ENCODE measurements at regions not wholly inside any gene's neighbourhood (a gene's known extent, or its start where the extent isn't known, plus 50 kb on each side); places are given as distances from the start of the nearest gene placed in this dataset.

DNA sequence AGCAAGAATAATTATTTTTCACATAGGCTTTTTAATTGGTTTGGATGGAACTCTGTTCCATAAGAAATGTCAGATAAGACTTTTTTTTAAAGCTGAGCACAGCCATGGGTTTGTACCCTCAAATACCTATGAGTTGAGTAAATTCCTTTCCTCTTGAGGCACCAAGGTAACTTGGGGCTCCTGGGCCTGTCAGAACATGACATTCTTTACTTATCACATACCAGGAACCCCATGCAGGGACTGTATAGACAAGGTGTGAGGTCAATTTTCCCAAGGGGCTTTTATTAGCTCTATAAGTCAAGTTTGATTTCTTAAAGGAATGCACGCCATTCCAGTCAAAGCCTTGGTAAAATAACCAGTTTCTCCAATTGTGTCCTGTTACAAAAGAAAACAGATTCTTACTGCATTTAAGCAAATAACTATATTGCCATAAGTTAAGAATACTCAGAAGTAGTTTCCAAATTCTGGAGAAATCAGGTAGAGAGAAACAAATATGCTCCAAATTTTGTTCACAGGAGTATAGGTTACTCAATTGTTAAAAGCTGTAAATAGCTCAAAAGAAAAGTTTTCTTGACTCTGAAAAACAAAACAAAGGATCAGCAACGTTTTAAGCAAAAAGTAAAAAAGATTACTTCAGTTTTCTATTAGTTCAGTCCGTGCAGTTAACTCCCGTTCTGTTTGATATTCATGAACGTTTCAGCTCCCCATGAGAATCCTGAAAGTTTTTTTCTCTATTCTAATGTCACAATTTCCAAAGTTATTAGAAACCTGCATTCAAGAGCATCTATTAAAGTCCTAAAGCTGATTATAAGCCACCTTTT is 167.5 kb upstream of the NAMPT start (continued):
- no peak for TF ChIP-seq CBX2 (IDR thresholded peaks at IDR 0.05; ENCODE audit: low read depth, low read length)
- TF ChIP-seq CBX2 (CRISPR knock-in tag; IDR thresholded peaks at IDR 0.05; ENCODE audit: low read depth): no peak
- no peak for TF ChIP-seq MXD4 (CRISPR knock-in tag; IDR thresholded peaks at IDR 0.05)
- TF ChIP-seq, protein P1, sequence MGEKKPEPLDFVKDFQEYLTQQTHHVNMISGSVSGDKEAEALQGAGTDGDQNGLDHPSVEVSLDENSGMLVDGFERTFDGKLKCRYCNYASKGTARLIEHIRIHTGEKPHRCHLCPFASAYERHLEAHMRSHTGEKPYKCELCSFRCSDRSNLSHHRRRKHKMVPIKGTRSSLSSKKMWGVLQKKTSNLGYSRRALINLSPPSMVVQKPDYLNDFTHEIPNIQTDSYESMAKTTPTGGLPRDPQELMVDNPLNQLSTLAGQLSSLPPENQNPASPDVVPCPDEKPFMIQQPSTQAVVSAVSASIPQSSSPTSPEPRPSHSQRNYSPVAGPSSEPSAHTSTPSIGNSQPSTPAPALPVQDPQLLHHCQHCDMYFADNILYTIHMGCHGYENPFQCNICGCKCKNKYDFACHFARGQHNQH (CRISPR knock-in tag; IDR thresholded peaks at IDR 0.05): no peak
- TF ChIP-seq ZFP1 (CRISPR knock-in tag; IDR thresholded peaks at IDR 0.05): no peak
- TF ChIP-seq ARID2 (CRISPR knock-in tag; IDR thresholded peaks at IDR 0.05; ENCODE audit: borderline replicate concordance): no peak
- no peak for TF ChIP-seq ZSCAN20 (CRISPR knock-in tag; IDR thresholded peaks at IDR 0.05; ENCODE audit: borderline replicate concordance)
- no peak for TF ChIP-seq BRD4 (CRISPR knock-in tag; IDR thresholded peaks at IDR 0.05)

DNA sequence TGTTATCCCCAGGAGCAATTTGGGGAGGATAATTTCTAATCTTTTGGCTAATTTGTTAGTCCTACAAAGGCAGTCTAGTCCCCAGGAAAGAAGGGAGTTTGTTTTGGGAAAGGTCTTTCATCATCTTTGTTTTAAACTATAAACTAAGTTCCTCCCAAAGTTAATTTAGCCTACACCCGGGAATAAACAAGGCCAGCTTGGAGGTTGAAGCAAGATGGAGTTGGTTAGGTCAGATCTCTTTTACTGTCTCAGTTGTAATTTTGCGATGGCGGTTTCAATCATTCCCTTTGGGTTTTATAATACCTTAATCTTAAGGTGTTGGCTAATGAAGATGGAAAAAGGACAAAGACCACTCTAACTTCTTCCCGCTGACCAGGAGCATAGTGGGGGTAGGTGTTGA is 166.4 kb upstream of the NAMPT start:
- no peaks in the 10 kb centered on the region for H3K4me1 ChIP-seq (ENCODE audit: insufficient read depth, low read length)
- H3K4me2 ChIP-seq (ENCODE audit: low read depth, low read length): no peak overlapping the region
- no peaks in the 10 kb centered on the region for H4K20me1 ChIP-seq (ENCODE audit: insufficient read depth, low read length)
- ATAC-seq (no peak), DNase-seq (ENCODE audit: low spot score) (no peak), FAIRE-seq (no peak)
- H3K9ac ChIP-seq (ENCODE audit: insufficient read depth, low read depth, low read length): no peak overlapping the region
- H3K4me3 ChIP-seq (replicated peaks in 1 of 3; ENCODE audit: insufficient read depth in 1 of 3, low read depth in 2 of 3, low read length in 3 of 3): no peak overlapping the region
- intact Hi-C loops (cut with micrococcal nuclease; ENCODE audit: unreplicated experiment) (no loop called here), in situ Hi-C loops (cut with HindIII; ENCODE audit: extremely low pct_ligation_motif_present, low pct_unique_long_range_greater_than_20kb) (no loop called here)
- CTCF ChIA-PET (ENCODE audit: low intra/inter-chr PET ratio, low total read pairs): no interaction called here
- 21% methylated on average over 4 of the region's 4 CpGs for WGBS (ENCODE audit: low lambda C conversion rate)
- no peaks in the 10 kb centered on the region for H3K79me2 ChIP-seq (ENCODE audit: insufficient read depth, low read length)
- no peaks in the 10 kb centered on the region for H3K27me3 ChIP-seq (ENCODE audit: control insufficient read depth in 1 of 2, insufficient read depth in 2 of 2, low read length in 2 of 2)
- no peak overlapping the region for H2AFZ ChIP-seq (ENCODE audit: low read length)
- H3K27ac ChIP-seq (ENCODE audit: extremely low read length, insufficient read depth, low read length): no peak overlapping the region
- H3K36me3 ChIP-seq (replicated peaks in 1 of 2; ENCODE audit: control insufficient read depth in 1 of 2, insufficient read depth in 2 of 2, low read length in 2 of 2): no peaks in the 10 kb centered on the region
- no TSS peak for BruUV-seq (replicated peaks)
- peaks cover 10% of the 10 kb centered on the region for H3K9me3 ChIP-seq (ENCODE audit: low read length)
- POLR2A ChIA-PET: no interaction called here
- TF ChIP-seq ZBTB3 (CRISPR knock-in tag; IDR thresholded peaks at IDR 0.05; ENCODE audit: borderline replicate concordance, low read depth) (no peak), ELF4 (CRISPR knock-in tag; IDR thresholded peaks at IDR 0.05; ENCODE audit: borderline replicate concordance) (no peak), ZNF12 (CRISPR knock-in tag; IDR thresholded peaks at IDR 0.05) (no peak), KDM4B (CRISPR knock-in tag; IDR thresholded peaks at IDR 0.05) (no peak), SP1 (IDR thresholded peaks at IDR 0.05) (no peak), SP1 (CRISPR knock-in tag; IDR thresholded peaks at IDR 0.05) (no peak), SALL2 (CRISPR knock-in tag; IDR thresholded peaks at IDR 0.05) (no peak), ZZZ3 (CRISPR knock-in tag; IDR thresholded peaks at IDR 0.05; ENCODE audit: borderline replicate concordance) (no peak), IKZF4 (CRISPR knock-in tag; IDR thresholded peaks at IDR 0.05; ENCODE audit: borderline replicate concordance, low read depth, not compliant biosample characterization) (no peak)
- TF ChIP-seq, protein P2, sequence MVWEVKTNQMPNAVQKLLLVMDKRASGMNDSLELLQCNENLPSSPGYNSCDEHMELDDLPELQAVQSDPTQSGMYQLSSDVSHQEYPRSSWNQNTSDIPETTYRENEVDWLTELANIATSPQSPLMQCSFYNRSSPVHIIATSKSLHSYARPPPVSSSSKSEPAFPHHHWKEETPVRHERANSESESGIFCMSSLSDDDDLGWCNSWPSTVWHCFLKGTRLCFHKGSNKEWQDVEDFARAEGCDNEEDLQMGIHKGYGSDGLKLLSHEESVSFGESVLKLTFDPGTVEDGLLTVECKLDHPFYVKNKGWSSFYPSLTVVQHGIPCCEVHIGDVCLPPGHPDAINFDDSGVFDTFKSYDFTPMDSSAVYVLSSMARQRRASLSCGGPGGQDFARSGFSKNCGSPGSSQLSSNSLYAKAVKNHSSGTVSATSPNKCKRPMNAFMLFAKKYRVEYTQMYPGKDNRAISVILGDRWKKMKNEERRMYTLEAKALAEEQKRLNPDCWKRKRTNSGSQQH (CRISPR knock-in tag; IDR thresholded peaks at IDR 0.05; ENCODE audit: low read depth): no peak
- TF ChIP-seq, protein P1 (CRISPR knock-in tag; IDR thresholded peaks at IDR 0.05): no peak
- TF ChIP-seq, protein P3, sequence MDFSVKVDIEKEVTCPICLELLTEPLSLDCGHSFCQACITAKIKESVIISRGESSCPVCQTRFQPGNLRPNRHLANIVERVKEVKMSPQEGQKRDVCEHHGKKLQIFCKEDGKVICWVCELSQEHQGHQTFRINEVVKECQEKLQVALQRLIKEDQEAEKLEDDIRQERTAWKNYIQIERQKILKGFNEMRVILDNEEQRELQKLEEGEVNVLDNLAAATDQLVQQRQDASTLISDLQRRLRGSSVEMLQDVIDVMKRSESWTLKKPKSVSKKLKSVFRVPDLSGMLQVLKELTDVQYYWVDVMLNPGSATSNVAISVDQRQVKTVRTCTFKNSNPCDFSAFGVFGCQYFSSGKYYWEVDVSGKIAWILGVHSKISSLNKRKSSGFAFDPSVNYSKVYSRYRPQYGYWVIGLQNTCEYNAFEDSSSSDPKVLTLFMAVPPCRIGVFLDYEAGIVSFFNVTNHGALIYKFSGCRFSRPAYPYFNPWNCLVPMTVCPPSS (IDR thresholded peaks at IDR 0.05): no peak

Data from HepG2 (cell line).